HG02759 (cell line): ENCODE measurements at regions not wholly inside any gene's neighbourhood (a gene's known extent, or its start where the extent isn't known, plus 50 kb on each side); places are given as distances from the start of the nearest gene placed in this dataset.

Source experiments
- ATAC-seq: cut with Tn5 transposase; IDR thresholded peaks from one replicate; pipeline ENCODE4 v1.9.1; 2021; ENCODE audit warnings: mild to moderate bottlenecking, moderate library complexity; ENCODE audit not compliant: unreplicated experiment

GRCh38 chr3:14307656-14308302, 94.6 kb upstream of the SLC6A6 start:
- no peak for ATAC-seq

- no peak for ATAC-seq
Measured at GRCh38 chr3:14311729-14312128, 90.7 kb upstream of the SLC6A6 start.

GRCh38 chr3:14312375-14312774, 90.0 kb upstream of the SLC6A6 start:
- no peak for ATAC-seq

DNA sequence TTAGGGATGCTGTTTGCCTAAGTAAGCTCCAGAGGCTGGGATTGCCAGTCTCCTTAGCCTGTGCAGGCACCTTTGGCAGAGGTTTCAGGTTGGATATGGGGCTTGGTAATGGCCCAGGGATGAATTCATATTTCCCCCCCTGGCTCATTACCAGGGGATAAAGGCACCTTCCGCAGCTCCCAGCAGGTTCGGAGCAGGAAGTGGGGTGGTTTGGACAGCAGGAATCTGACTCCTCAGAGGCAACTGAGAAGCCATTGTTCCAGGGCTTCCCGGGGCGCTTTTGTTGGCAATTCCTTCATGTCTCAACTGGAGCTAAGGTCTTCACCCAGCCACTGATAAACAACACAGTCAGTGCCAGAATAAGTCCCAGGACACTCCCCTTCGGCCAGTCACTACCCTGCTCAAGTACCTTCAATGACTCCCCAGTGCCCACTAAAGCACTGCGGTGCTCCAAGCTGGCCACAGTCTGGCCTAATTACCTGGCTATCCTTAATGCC, 85.3 kb upstream of the SLC6A6 start:
- ATAC-seq = no peak

DNA sequence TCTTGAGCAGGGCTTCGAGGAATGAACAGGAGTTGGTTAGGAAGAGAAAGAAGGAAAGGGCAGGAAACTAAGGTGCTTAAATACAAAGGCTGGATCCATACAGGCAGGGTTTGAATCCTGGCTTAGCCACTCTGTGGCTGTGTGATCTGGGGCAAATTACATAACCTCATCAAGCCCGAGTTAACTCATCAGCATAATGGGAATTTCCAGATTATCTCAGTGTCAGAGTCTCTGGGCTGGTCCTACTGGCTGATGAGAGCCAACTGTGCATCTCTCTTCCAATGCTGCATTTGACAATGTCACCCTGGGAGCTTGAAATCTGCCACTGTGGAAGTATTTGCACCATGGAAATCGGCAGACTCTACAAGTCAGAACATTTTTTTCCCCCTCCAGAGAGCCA, 83.8 kb upstream of the SLC6A6 start:
- ATAC-seq = no peak

GRCh38 chr3:14319654-14320182, 82.7 kb upstream of the SLC6A6 start:
- peak; percentile 78 for ATAC-seq

- ATAC-seq = no peak
Measured at GRCh38 chr3:14320219-14320618, 82.2 kb upstream of the SLC6A6 start.

- ATAC-seq = no peak
Measured at GRCh38 chr3:14322001-14322400, 80.4 kb upstream of the SLC6A6 start.

- no peak for ATAC-seq
Measured at GRCh38 chr3:14322667-14323295, 79.6 kb upstream of the SLC6A6 start.

- ATAC-seq = no peak
Measured at GRCh38 chr3:14323401-14324223, 78.8 kb upstream of the SLC6A6 start.

GRCh38 chr3:14324224-14324944, 78.0 kb upstream of the SLC6A6 start:
- no peak for ATAC-seq

DNA sequence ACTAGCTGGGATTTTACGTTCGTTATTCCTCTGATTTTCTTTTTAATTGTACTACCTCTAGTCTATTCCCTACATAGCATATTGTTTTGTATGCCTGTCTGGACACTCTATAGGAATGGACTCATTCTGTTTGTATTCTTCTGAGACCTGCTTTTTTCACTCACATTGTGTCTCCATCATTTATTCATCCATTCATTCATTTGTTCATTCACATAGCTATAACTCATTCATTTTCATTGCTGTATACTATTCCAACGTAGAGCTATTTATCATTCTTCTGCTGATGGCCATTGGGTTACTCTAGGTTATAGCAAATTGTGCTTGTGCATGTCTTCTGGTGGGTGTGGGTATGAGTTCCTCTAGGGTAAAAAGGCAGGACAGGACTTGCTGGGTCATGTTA, 74.0 kb upstream of the SLC6A6 start:
- no peak for ATAC-seq

DNA sequence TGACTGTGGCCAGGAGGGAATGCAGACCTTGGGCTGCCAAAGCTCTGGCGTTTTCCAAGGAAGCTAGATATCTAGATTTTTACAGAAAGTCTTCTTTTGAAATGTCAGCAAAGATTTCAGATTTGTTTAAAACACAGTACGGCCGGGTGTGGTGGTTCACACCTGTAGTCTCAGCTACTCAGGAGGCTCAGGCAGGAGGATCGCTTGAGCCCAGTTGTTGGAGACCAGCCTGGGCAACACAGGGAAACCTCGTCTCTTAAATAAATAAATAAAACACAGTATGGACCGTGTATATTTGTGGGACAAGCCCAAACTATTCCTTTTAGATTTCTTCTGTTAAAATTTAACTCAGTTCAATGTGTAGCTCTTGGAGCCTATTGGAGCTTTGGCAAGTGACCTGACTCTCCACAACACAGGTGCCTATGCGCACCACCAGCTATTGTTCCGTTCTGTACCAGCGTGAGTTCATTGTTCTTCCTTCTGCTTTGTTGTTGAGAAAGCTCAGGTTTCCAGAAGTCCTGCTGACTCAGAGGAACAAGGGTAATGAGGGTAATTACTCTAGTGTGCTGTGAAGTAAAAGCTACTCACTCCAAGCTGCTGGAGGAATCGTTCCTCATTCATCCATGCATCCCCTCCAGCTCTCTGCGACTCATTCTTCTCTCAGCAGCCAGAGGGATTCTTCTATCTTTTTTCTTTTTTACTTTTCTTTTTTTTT, 73.1 kb upstream of the SLC6A6 start:
- ATAC-seq = no peak

- ATAC-seq = no peak
Measured at GRCh38 chr3:14329842-14330241, 72.6 kb upstream of the SLC6A6 start.

- no peak for ATAC-seq
Measured at GRCh38 chr3:14330508-14330907, 71.9 kb upstream of the SLC6A6 start.

DNA sequence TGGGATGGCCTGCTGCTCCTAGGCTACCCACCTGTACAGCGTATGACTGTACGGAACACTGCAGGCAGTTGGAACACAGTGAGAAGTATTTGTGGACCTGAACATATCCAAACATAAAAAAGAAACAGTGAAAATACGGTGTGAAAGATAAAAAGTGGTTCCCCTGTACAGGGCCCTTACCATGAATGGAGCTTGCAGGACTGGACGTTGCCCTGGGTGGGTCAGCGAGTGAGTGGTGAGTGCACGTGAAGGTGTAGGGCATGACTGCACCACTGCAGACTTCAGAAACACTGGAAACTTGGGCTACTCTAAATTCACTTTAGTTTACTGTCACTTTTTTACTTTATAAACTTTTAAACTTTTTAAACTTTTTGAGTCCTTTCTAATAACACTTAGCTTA, 71.2 kb upstream of the SLC6A6 start:
- no peak for ATAC-seq

GRCh38 chr3:14332392-14332791, 70.0 kb upstream of the SLC6A6 start:
- ATAC-seq = no peak

DNA sequence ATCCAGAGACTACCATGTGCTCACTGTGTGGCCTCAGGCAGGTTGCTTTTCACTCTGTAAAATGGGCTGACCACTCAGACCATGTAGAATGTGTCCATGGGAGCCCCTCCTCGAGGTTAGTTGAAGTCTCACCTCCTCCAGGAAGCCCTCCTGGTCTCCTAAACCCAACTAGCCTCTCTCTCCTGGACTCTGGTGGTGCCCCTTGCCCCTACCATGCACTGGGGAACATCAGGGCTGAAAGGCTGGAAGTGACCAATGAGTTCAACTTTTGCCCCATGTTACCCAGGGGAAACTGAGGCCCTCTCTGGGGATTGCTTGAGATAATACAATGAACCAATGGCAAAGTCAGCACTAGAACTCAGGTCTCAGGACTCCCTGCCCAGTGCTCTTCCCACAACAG, 69.2 kb upstream of the SLC6A6 start:
- ATAC-seq = no peak

- ATAC-seq = no peak
Measured at GRCh38 chr3:14333621-14334020, 68.8 kb upstream of the SLC6A6 start.

- no peak for ATAC-seq
Measured at GRCh38 chr3:14334136-14334535, 68.3 kb upstream of the SLC6A6 start.
